Mammary epithelial cell (primary cell): ENCODE measurements at regions not wholly inside any gene's neighbourhood (a gene's known extent, or its start where the extent isn't known, plus 50 kb on each side); places are given as distances from the start of the nearest gene placed in this dataset.

ENCODE experiments used
- CTCF ChIP-seq, 2 donors: IDR thresholded peaks in 1 of 2; conservative IDR thresholded peaks in 1 of 2; 2 replicates each; pipeline ENCODE4 v1.5.1; 2011 to 2012; ENCODE audit warnings: inconsistent platforms in 2 of 2, low read length in 2 of 2, mild to moderate bottlenecking in 2 of 2, control low read depth in 1 of 2, low read depth in 1 of 2; ENCODE audit not compliant: insufficient read depth in 1 of 2; ENCODE audit errors: extremely low read depth in 1 of 2
- EZH2 ChIP-seq: IDR thresholded peaks from 2 replicates; pipeline ENCODE4 v1.6.1; 2012; ENCODE audit warnings: low read length, inconsistent platforms, borderline replicate concordance

- TF ChIP-seq CTCF (conservative IDR thresholded peaks at IDR 0.05 in 1 of 2, IDR thresholded peaks at IDR 0.05 in 1 of 2; ENCODE audit: extremely low read depth in 1 of 2, insufficient read depth in 1 of 2, low read depth in 1 of 2, low read length in 2 of 2), result no peak
- no peak for TF ChIP-seq EZH2
Measured at GRCh38 chr3:28088811-28089526, 152.4 kb upstream of the CMC1 start.
